A673 (cell line): ENCODE measurements at regions not wholly inside any gene's neighbourhood (a gene's known extent, or its start where the extent isn't known, plus 50 kb on each side); places are given as distances from the start of the nearest gene placed in this dataset.
A peak's percentile ranks its signal among the peaks of the same experiment; 100 is the strongest.

ENCODE experiments used
- CTCF ChIP-seq: fragments of 300-800, 200-600 bp; sonication (generic); conservative IDR thresholded peaks from 2 replicates; pipeline ENCODE4 v1.5.1; 2017; ENCODE audit warnings: low read depth, mild to moderate bottlenecking, antibody characterized with exemption, low read length, moderate library complexity, mixed read lengths
- EZH2 ChIP-seq: fragments of 200-600 bp; sonication (generic); IDR thresholded peaks from 2 replicates; pipeline ENCODE4 v1.6.1; 2017; ENCODE audit warnings: borderline replicate concordance, low read depth, mild to moderate bottlenecking, mixed read lengths, antibody characterized with exemption, low read length; ENCODE audit not compliant: poor library complexity, severe bottlenecking

GRCh38 chr5:103464835-103465484, 97.6 kb downstream of the NUDT12 start:
- TF ChIP-seq CTCF: 0 out of 2 replicates have a peak, but pooled peaks have one; percentile 10
- no peak for TF ChIP-seq EZH2
